Stimulated activated effector memory CD8-positive, alpha-beta T cell treated with anti-CD3 and anti-CD28 coated beads, Interleukin-12 subunit alpha, Interleukin-12 subunit beta, amount 100 ng/mL, for 72 hours (primary cell): ENCODE measurements at regions not wholly inside any gene's neighbourhood (a gene's known extent, or its start where the extent isn't known, plus 50 kb on each side); places are given as distances from the start of the nearest gene placed in this dataset.

Experiments
- ATAC-seq: fragments of 150-1000 bp; cut with Tn5 transposase; 2 replicates; pipeline ENCODE4 v1.10.0; 2021
- DNase-seq, 2 donors: peaks; one replicate each; pipeline ENCODE4 v3.0.0; 2021 to 2022; ENCODE audit warnings: low spot score in 2 of 2
- H3K27ac Mint-ChIP-seq: one replicate; pipeline ENCODE4 v1.8.0; 2022; ENCODE audit warnings: mild to moderate bottlenecking, mixed read lengths
- H3K36me3 Mint-ChIP-seq: one replicate; pipeline ENCODE4 v1.8.0; 2022; ENCODE audit warnings: mild to moderate bottlenecking, mixed read lengths
- H3K4me1 Mint-ChIP-seq: one replicate; pipeline ENCODE4 v1.8.0; 2022; ENCODE audit warnings: mixed read lengths
- H3K4me3 Mint-ChIP-seq: one replicate; pipeline ENCODE4 v1.8.0; 2022; ENCODE audit warnings: mild to moderate bottlenecking, mixed read lengths
- H3K9me3 Mint-ChIP-seq: one replicate; pipeline ENCODE4 v1.8.0; 2022; ENCODE audit warnings: mixed read lengths

- Mint-ChIP-seq H3K27ac (no peak overlapping the region), H3K9me3 (peaks cover 4% of the 10 kb centered on the region)
These were observed 342.2 kb upstream of the AKR1E2 start for GRCh38 chr10:4483811-4484210.

GRCh38 chr10:4482659-4483058 lies 343.3 kb upstream of the AKR1E2 start:
- no peak for ATAC-seq
- Mint-ChIP-seq H3K9me3 (peaks cover 4% of the 10 kb centered on the region), H3K4me1 (peaks cover 1% of the 10 kb centered on the region)

More at GRCh38 chr10:4483811-4484210, 342.2 kb upstream of the AKR1E2 start:
- ATAC-seq (no peak), DNase-seq (no peak)
- no peaks in the 10 kb centered on the region for H3K4me1 Mint-ChIP-seq
- no peak overlapping the region for H3K4me3 Mint-ChIP-seq
- H3K36me3 Mint-ChIP-seq = no peaks in the 10 kb centered on the region

GRCh38 chr10:4481192-4481591 lies 344.8 kb upstream of the AKR1E2 start:
- Mint-ChIP-seq H3K36me3 (no peaks in the 10 kb centered on the region), H3K9me3 (peaks cover 4% of the 10 kb centered on the region), H3K4me3 (no peak overlapping the region), H3K27ac (no peak overlapping the region), H3K4me1 (peaks cover 4% of the 10 kb centered on the region)
- ATAC-seq (no peak), DNase-seq (no peak)

More at GRCh38 chr10:4482659-4483058, 343.3 kb upstream of the AKR1E2 start:
- Mint-ChIP-seq H3K4me3 (no peak overlapping the region), H3K36me3 (no peaks in the 10 kb centered on the region), H3K27ac (no peak overlapping the region)
- DNase-seq = no peak

- H3K27ac Mint-ChIP-seq = no peak overlapping the region
These were observed 346.7 kb upstream of the AKR1E2 start for GRCh38 chr10:4479342-4479741.

GRCh38 chr10:4477664-4478063 lies 348.3 kb upstream of the AKR1E2 start:
- H3K27ac Mint-ChIP-seq = no peak overlapping the region
- peaks cover 21% of the 10 kb centered on the region for H3K4me1 Mint-ChIP-seq
- DNase-seq = no peak
- no peak for ATAC-seq
- H3K36me3 Mint-ChIP-seq = no peaks in the 10 kb centered on the region
- no peak overlapping the region for H3K4me3 Mint-ChIP-seq
- peaks cover 4% of the 10 kb centered on the region for H3K9me3 Mint-ChIP-seq

More at GRCh38 chr10:4479342-4479741, 346.7 kb upstream of the AKR1E2 start:
- Mint-ChIP-seq H3K4me1 (peaks cover 16% of the 10 kb centered on the region), H3K36me3 (no peaks in the 10 kb centered on the region), H3K4me3 (no peak overlapping the region), H3K9me3 (peaks cover 4% of the 10 kb centered on the region)
- DNase-seq (no peak), ATAC-seq (no peak)

GRCh38 chr10:4475827-4476490 lies 350.0 kb upstream of the AKR1E2 start:
- Mint-ChIP-seq H3K4me3 (no peak overlapping the region), H3K27ac (no peak overlapping the region)
- DNase-seq = no peak

GRCh38 chr10:4474829-4475228 lies 351.2 kb upstream of the AKR1E2 start:
- peak; percentile 42 for ATAC-seq
- no peak overlapping the region for H3K4me3 Mint-ChIP-seq

More at GRCh38 chr10:4475827-4476490, 350.0 kb upstream of the AKR1E2 start:
- no peaks in the 10 kb centered on the region for H3K36me3 Mint-ChIP-seq
- H3K4me1 Mint-ChIP-seq = peaks cover 21% of the 10 kb centered on the region
- ATAC-seq = no peak
- peaks cover 4% of the 10 kb centered on the region for H3K9me3 Mint-ChIP-seq

GRCh38 chr10:4473977-4474376 lies 352.0 kb upstream of the AKR1E2 start:
- DNase-seq = no peak
- Mint-ChIP-seq H3K9me3 (no peaks in the 10 kb centered on the region), H3K4me3 (no peak overlapping the region), H3K27ac (no peak overlapping the region), H3K36me3 (no peaks in the 10 kb centered on the region), H3K4me1 (peaks cover 21% of the 10 kb centered on the region)
- ATAC-seq = no peak

More at GRCh38 chr10:4474829-4475228, 351.2 kb upstream of the AKR1E2 start:
- H3K27ac Mint-ChIP-seq = peak overlapping the region; percentile 30
- peaks cover 21% of the 10 kb centered on the region for H3K4me1 Mint-ChIP-seq
- peaks cover 4% of the 10 kb centered on the region for H3K9me3 Mint-ChIP-seq
- DNase-seq = no peak
- H3K36me3 Mint-ChIP-seq = no peaks in the 10 kb centered on the region

GRCh38 chr10:4472190-4472904 lies 353.7 kb upstream of the AKR1E2 start:
- Mint-ChIP-seq H3K27ac (no peak overlapping the region), H3K4me1 (peaks cover 17% of the 10 kb centered on the region), H3K36me3 (no peaks in the 10 kb centered on the region), H3K9me3 (no peaks in the 10 kb centered on the region), H3K4me3 (no peak overlapping the region)
- DNase-seq (no peak), ATAC-seq (no peak)

GRCh38 chr10:4470231-4470835 lies 355.7 kb upstream of the AKR1E2 start:
- Mint-ChIP-seq H3K36me3 (no peaks in the 10 kb centered on the region), H3K9me3 (no peaks in the 10 kb centered on the region), H3K4me3 (no peak overlapping the region), H3K27ac (no peak overlapping the region), H3K4me1 (peaks cover 15% of the 10 kb centered on the region)
- no peak for ATAC-seq
- DNase-seq = no peak

- H3K4me3 Mint-ChIP-seq = no peak overlapping the region
- H3K9me3 Mint-ChIP-seq = peaks cover 4% of the 10 kb centered on the region
- no peak overlapping the region for H3K27ac Mint-ChIP-seq
- no peaks in the 10 kb centered on the region for H3K36me3 Mint-ChIP-seq
- peaks cover 3% of the 10 kb centered on the region for H3K4me1 Mint-ChIP-seq
- DNase-seq (no peak), ATAC-seq (no peak)
These were observed 358.5 kb upstream of the AKR1E2 start for GRCh38 chr10:4467481-4467880.

- ATAC-seq = no peak
- no peak overlapping the region for H3K4me3 Mint-ChIP-seq
- H3K36me3 Mint-ChIP-seq = no peaks in the 10 kb centered on the region
- peaks cover 6% of the 10 kb centered on the region for H3K4me1 Mint-ChIP-seq
- H3K27ac Mint-ChIP-seq = no peak overlapping the region
- no peak for DNase-seq
- H3K9me3 Mint-ChIP-seq = peaks cover 4% of the 10 kb centered on the region
These were observed 365.7 kb upstream of the AKR1E2 start for GRCh38 chr10:4460267-4460666.

GRCh38 chr10:4459531-4459930 lies 366.5 kb upstream of the AKR1E2 start:
- H3K27ac Mint-ChIP-seq = no peak overlapping the region
- H3K4me1 Mint-ChIP-seq = peaks cover 6% of the 10 kb centered on the region
- H3K9me3 Mint-ChIP-seq = peaks cover 4% of the 10 kb centered on the region
- H3K4me3 Mint-ChIP-seq = no peak overlapping the region
- DNase-seq (no peak), ATAC-seq (no peak)
- no peaks in the 10 kb centered on the region for H3K36me3 Mint-ChIP-seq

GRCh38 chr10:4457597-4457996 lies 368.4 kb upstream of the AKR1E2 start:
- no peak for ATAC-seq
- Mint-ChIP-seq H3K27ac (no peak overlapping the region), H3K4me3 (no peak overlapping the region), H3K9me3 (no peaks in the 10 kb centered on the region), H3K4me1 (peaks cover 4% of the 10 kb centered on the region), H3K36me3 (no peaks in the 10 kb centered on the region)
- DNase-seq = no peak

- Mint-ChIP-seq H3K4me1 (no peaks in the 10 kb centered on the region), H3K27ac (no peak overlapping the region), H3K36me3 (no peaks in the 10 kb centered on the region), H3K4me3 (no peak overlapping the region), H3K9me3 (no peaks in the 10 kb centered on the region)
- DNase-seq (no peak), ATAC-seq (no peak)
These were observed 369.2 kb upstream of the AKR1E2 start for GRCh38 chr10:4456776-4457175.

GRCh38 chr10:4456279-4456678 lies 369.7 kb upstream of the AKR1E2 start:
- H3K27ac Mint-ChIP-seq = no peak overlapping the region
- no peak for ATAC-seq
- no peaks in the 10 kb centered on the region for H3K4me1 Mint-ChIP-seq
- no peaks in the 10 kb centered on the region for H3K36me3 Mint-ChIP-seq
- DNase-seq = no peak
- H3K4me3 Mint-ChIP-seq = no peak overlapping the region
- no peaks in the 10 kb centered on the region for H3K9me3 Mint-ChIP-seq
